ENCODE measurements at regions not wholly inside any gene's neighbourhood (a gene's known extent, or its start where the extent isn't known, plus 50 kb on each side); places are given as distances from the start of the nearest gene placed in this dataset.
"Not testable (repeated sequence)": the region's sequence is repeated elsewhere in the genome, so short reads cannot be mapped to it uniquely, and the experiment has no call there.

- DNase-seq = not testable (repeated sequence)
Measured at GRCh38 chr17:70599945-70600344, 430.6 kb downstream of the KCNJ2 start.

DNA sequence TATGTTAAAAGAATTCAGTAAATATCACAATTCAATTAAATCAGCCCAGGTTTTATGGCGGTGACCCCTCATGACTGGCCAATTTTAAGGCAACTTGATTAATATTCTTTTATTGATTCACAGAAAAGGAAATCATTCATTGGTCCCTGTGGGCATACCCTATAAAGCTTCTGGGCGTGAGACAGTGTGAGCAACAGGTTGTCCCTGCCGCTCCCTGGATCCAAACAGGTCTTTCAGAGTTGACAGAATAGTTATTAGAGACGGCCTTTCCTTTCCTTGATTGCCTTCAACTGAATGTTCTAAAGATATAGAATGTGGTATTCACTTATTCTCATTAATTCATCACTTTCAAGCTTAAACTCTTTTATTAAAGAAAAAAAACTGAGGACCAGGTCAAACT lies 433.9 kb downstream of the KCNJ2 start:
- no peak for DNase-seq

- no peak for DNase-seq
Measured at GRCh38 chr17:70604854-70605253, 435.5 kb downstream of the KCNJ2 start.

GRCh38 chr17:70606086-70606485 lies 436.8 kb downstream of the KCNJ2 start:
- DNase-seq = no peak

DNA sequence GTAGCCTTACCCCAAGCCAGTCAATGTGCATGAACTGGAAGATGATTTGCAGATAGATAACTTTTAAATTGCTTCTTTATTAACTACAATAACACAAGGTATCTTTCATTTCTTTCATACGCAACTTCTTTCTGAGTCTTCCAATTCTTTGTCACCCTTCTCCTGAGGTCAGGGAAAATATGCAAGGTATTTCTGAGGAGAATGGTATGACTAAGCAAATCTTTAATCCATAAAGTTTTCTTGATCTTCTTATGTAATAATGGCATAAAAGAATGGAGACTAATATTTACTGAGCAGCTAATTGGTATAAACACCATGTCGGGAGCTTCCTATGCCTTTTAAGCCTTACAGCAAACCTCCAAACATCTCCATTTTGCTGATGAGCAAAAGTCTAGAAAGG lies 438.9 kb downstream of the KCNJ2 start:
- DNase-seq = no peak

GRCh38 chr17:70608957-70609356 lies 439.6 kb downstream of the KCNJ2 start:
- DNase-seq = no peak

GRCh38 chr17:70609566-70609965 lies 440.2 kb downstream of the KCNJ2 start:
- no peak for DNase-seq

GRCh38 chr17:70610161-70610560 lies 440.8 kb downstream of the KCNJ2 start:
- DNase-seq = no peak

DNA sequence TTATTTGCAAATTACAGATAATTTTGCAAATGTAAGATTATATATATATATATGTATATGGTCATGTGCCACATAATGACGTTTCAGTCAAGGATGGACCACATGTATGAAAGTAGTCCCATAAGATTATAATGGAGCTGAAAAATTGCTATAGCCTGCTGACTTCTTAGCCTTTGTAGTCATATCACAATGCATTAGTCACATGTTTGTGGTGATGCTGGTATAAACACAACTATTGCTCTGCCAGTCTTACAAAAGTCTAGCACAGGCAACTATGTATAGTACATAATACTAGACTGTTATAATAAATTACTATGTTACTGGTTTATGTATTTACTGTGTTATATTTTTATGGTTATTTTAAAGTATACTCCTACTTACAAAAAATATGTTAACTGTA lies 444.3 kb downstream of the KCNJ2 start:
- no peak for DNase-seq

GRCh38 chr17:70615831-70616230 lies 446.5 kb downstream of the KCNJ2 start:
- no peak for DNase-seq

- DNase-seq = no peak
Measured at GRCh38 chr17:70618641-70619040, 449.3 kb downstream of the KCNJ2 start.

GRCh38 chr17:70621566-70621965 lies 452.2 kb downstream of the KCNJ2 start:
- DNase-seq = peak; percentile 25

- peak; percentile 74 for DNase-seq
Measured at GRCh38 chr17:70622368-70623260, 453.3 kb downstream of the KCNJ2 start.

DNA sequence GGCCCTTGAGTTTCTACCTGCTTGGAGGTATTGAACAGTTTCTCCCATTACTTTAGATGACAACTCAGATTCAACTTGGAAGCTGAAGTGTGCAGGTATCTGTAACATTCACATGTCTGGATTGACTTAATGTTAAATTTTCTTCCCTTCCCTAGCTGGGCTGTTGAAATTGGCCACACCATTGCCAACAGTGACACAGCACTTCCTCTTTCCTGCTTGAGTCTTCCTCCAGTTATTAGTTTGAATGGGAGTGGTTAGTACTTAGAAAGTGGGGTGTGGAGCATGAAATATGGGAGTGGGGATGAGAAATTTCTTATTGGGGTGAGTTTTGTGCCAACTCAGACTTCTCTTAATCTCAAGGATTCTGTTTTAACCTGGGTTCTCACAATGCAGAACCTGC lies 454.9 kb downstream of the KCNJ2 start:
- DNase-seq = no peak

- DNase-seq = peak; percentile 36
Measured at GRCh38 chr17:70629902-70630301, 460.6 kb downstream of the KCNJ2 start.

DNA sequence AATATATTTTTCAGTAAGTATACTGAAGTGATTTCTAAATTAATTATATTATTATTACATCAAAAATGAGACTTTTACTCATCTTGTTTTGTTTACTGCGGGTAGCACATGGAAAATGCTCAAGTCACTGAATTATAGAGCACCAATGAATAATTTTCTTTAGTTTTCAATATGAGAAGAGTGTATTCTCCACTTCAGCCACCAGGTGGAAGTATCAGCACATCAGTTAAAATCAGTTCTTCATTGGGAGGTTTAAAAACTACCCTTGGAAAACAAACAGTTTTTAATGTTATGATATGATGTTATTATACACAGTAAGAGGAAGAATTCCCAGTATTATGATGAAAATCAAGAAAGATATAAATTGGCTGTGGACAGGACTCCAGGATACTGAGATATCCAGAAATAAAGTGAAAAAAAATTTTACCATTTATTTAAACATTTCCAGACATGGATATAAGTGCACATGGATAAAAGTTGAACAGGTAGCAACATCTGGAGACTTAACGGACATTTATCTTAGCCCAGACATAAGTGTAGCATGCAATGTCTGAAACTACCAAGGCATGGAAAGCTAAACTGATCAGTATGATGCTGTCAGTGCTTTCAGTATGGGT lies 467.3 kb downstream of the KCNJ2 start:
- peak; percentile 64 for DNase-seq

GRCh38 chr17:70642059-70642458 lies 472.7 kb downstream of the KCNJ2 start:
- DNase-seq = no peak

GRCh38 chr17:70644096-70644495 lies 474.8 kb downstream of the KCNJ2 start:
- DNase-seq = no peak

GRCh38 chr17:70646673-70647072 lies 477.3 kb downstream of the KCNJ2 start:
- no peak for DNase-seq

DNA sequence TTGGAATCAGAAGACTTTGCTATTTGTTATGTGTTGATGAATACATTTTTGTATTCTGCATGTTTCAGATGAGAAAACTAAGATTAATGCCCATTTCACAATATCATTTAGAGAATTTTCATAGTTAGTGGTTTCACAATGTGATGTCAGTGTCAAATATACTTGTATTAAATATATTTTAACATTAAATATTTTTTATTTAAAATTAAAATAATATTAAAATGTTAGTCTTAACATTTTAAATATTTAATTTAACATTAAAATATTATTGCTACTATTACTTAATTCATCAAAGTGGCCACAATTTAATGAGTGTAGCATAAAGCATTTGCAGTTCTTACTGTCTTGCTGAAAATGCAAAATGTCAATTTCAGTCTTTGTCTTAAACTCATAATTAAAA lies 478.8 kb downstream of the KCNJ2 start:
- no peak for DNase-seq

GRCh38 chr17:70653850-70654249 lies 484.5 kb downstream of the KCNJ2 start:
- DNase-seq = no peak

DNA sequence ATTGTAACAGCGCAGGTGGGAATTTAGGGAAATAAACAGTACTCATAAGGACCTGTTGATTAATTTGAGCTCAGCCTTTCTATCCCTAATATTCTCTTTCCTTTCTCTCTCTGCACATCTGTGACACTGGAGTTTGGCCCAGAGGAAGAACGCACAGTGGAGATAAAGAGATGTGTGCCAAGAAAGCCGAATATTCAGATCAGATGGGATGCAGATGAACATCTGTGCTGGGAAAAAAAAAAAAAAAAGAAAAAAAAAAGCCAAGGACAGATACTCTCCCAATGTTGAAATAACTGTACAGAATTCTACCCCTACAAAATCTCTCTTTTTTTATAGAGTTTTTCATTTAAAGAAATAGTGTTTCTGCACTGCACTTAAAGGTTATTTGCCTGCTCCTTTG lies 485.4 kb downstream of the KCNJ2 start:
- DNase-seq = no peak

GRCh38 chr17:70655176-70655958 lies 486.0 kb downstream of the KCNJ2 start:
- DNase-seq = no peak

- DNase-seq = no peak
Measured at GRCh38 chr17:70658317-70658716, 489.0 kb downstream of the KCNJ2 start.
